ENCODE measurements at regions not wholly inside any gene's neighbourhood (a gene's known extent, or its start where the extent isn't known, plus 50 kb on each side); places are given as distances from the start of the nearest gene placed in this dataset.

DNA sequence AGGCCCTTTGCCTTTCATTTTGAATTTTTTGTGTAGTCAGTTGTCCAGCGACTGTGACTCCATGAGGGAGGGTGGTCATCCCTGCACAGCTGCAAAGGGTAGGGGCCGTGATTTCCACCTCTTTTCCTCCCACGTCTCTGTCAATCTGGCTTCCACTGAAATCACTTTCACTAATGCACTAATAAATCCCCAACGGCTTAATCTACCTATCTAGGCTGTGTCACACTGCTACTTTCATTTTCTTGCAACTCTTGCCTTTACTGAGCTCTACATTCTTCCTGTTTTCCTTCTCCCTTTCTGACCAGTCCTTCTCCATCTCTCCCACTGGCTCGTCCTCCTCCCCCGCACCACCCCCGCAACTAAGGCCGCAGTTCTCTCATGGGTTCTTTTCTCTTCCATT, 212.3 kb upstream of the FOXN3 start:
- DNase-seq (ENCODE audit: low read depth, low spot score) = no peak

GRCh38 chr14:89628521-89628920, 211.5 kb upstream of the FOXN3 start:
- DNase-seq (ENCODE audit: low read depth, low spot score) = no peak

- DNase-seq (ENCODE audit: low read depth, low spot score) = no peak
Measured at GRCh38 chr14:89626233-89626806, 209.3 kb upstream of the FOXN3 start.

- no peak for DNase-seq (ENCODE audit: low read depth, low spot score)
Measured at GRCh38 chr14:89625731-89626232, 208.7 kb upstream of the FOXN3 start.

DNA sequence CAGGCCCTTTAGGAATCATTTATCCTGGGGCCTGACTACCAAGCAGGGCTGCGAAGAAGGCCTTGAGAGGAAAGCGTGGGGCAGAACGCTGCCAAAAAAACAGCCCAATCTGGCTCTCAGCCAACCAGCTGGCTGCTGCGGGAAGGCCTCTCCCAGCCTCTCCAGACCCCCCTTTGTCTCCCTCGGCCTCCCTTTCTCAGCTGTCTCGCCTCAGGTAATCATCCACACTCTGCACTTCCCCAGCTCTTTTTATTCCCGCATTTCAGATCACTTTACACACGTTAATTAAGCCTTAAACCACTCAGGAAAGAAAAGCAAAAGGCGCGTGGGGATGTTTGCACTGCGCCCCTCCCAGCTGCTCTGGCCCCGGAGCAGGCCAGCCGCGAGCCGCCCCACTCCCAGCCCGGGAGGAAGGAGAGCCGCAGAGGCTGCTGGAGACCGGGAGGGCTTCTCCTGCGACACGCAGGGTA, 208.2 kb upstream of the FOXN3 start:
- DNase-seq (ENCODE audit: low read depth, low spot score) = no peak

GRCh38 chr14:89624500-89625156, 207.6 kb upstream of the FOXN3 start:
- no peak for DNase-seq (ENCODE audit: low read depth, low spot score)

- no peak for DNase-seq (ENCODE audit: low read depth, low spot score)
Measured at GRCh38 chr14:89621791-89622638, 205.0 kb upstream of the FOXN3 start.

GRCh38 chr14:89621009-89621421, 204.0 kb upstream of the FOXN3 start:
- DNase-seq (ENCODE audit: low read depth, low spot score) = no peak

DNA sequence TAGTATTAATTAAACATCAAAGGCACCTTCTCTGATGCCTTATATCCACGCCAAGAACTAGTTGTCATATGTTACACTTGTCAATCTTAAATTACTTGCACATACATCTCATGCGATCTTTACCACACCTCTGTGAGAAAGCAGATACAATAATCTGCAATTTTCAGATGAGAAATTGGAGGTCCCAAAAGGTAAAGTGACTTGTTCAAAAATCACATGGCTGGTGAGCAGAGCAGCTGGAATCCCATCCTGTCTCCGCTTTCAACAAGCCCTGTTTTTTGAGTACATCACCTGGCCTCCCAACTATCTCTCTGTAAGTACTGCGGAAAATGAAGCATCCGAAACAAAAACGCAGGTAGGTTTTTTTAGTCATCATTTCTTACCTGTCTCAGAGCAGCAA, 203.4 kb upstream of the FOXN3 start:
- DNase-seq (ENCODE audit: low read depth, low spot score) = no peak

DNA sequence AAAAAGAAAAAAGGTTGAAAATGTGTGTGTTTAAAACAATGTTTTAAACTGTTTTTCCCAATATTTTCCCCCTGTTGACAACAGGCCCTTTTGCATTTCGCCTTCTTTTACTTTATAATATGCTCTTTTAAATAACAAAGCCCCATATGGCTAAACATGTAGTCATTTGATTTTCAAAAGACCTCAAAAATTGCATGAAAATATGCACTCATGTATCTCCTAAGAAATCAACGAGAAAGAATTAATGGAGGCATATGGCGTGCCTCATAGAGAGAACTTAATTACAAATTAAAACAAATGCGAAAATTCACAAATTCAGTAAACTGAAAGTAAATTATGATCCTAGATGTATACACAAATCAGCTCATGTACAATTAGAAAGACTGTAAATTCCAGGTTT, 202.6 kb upstream of the FOXN3 start:
- no peak for DNase-seq (ENCODE audit: low read depth, low spot score)

DNA sequence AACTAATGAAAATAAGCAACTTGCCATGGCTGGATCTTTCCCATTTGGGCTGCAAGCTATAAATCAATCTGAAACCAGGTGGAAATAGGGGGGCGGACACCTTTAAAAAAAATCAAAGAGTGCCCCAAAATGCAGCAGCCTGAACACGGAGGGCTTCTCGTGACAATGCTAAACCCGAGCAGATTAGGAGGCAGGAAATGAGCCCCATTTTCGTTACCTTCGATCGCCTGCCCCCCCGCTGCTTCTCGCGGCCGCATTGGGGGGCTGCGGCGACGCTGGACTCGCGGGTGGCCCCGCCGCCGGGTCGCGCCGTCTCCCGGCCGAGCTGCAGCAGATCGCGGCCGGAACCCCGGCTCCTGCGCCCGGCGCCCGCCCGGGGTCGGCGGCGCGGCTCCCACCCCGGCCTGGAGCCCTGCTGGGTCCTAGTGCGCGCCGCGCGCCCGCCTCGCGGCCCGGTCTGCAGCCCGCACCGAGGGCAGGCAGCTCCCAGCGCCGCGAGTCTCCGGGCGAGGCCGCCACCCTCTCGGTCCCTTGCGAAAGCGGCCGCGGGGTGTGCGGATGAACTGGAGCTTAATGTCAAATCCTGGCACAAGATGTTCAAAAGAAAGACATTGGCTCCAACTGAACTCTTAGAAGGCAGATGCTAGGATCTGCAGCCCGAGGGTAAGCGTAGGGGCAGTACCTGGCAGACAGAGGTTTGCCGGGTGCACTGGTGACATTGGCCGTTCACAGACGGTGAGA, 201.9 kb upstream of the FOXN3 start:
- no peak for DNase-seq (ENCODE audit: low read depth, low spot score)

GRCh38 chr14:89618330-89618708, 201.3 kb upstream of the FOXN3 start:
- DNase-seq (ENCODE audit: low read depth, low spot score) = no peak

DNA sequence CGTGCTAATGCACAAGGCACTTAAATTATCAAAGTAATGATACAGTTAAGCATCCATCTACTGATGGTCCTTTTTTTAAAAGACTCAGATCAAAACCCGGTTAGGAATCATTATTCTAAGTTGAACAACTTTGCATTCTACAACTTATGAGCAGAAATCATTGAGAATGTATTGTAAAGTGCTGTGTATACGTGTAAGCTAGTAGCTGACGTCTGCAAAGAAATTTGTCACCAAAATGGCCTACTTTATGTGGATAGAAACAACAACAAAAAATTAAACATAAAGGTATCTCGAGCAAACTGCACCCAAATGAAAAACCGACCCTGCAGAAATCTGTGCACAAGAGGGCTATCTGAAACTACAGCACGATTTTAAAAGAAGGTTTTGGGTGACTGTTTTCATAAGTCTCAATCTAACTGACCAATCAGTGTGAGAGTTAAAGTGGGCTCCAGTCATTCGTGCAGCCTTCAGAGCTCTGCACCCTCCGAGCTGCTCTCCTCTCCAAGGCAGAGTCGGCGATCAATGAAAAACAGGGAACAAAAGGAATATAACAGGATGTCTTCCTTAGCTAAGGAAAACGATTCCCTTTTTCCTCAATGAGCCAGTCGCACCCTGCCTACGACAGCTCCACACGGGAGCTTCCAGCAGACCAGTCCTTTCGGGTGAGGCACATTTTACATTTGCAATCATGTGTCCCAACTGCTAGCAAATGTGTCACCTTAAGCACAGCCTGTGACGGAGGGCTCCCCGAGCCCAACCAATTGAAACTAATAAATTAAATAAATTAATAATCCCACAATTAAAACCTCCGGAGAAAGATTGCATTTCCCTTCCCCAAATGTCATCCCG, 200.7 kb upstream of the FOXN3 start:
- no peak for DNase-seq (ENCODE audit: low read depth, low spot score)

DNA sequence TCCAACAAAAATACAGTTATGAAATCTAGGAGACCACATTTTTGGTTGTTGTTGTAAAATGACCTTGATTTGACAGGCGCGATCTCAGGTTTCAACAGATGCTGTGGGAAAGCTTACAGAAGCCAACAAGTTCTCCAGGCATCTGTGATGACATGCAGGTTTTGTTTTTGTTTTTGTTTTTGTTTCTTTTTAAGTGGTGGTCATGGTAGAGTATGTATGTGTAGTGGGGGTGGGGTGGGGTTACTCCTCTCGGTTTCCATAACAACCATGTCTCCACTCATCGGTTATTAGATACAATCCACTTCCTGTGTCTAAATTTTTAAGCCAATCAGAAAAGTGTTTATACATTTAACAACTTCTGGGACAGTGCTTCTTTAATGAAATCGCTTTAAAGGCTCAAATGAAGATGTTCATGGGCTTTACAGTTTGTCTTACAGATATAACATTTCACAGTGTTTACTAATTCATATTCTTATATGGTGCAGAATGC, 199.9 kb upstream of the FOXN3 start:
- DNase-seq (ENCODE audit: low read depth, low spot score) = no peak

GRCh38 chr14:89616425-89616824, 199.4 kb upstream of the FOXN3 start:
- DNase-seq (ENCODE audit: low read depth, low spot score) = no peak

- DNase-seq (ENCODE audit: low read depth, low spot score) = no peak
Measured at GRCh38 chr14:89615421-89615820, 198.4 kb upstream of the FOXN3 start.

DNA sequence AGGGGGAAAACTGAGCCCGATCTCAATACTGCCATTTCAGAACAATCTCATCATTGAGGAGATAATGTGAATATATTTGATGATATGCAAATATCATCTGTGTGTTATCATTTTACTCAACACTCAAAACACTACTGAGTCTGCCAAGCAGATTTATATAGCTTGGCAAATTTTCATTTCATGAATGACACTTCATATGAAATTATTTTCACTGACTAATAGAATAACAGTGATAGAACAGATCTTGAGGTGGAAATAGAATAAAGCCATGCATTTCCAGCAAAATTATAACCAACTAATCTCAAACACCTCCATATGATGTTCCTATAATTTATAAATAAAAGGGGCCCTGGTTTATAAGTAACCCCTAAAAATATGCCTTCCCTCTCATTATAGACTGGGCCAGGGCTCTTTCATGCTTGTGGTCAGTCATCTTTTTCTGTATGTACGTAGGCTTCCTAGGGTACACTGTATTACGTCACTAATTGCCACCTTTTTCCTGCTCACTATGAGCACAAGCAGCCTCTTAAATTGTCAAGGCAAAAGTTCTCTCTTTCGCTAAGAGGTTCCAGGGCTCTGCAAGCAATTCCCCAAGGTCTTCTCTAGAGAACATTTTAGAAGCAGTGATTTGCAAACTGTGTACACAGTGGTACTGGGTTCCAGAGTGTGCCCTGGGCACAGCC, 197.1 kb upstream of the FOXN3 start:
- DNase-seq (ENCODE audit: low read depth, low spot score) = no peak

GRCh38 chr14:89613260-89614008, 196.4 kb upstream of the FOXN3 start:
- DNase-seq (ENCODE audit: low read depth, low spot score) = no peak

DNA sequence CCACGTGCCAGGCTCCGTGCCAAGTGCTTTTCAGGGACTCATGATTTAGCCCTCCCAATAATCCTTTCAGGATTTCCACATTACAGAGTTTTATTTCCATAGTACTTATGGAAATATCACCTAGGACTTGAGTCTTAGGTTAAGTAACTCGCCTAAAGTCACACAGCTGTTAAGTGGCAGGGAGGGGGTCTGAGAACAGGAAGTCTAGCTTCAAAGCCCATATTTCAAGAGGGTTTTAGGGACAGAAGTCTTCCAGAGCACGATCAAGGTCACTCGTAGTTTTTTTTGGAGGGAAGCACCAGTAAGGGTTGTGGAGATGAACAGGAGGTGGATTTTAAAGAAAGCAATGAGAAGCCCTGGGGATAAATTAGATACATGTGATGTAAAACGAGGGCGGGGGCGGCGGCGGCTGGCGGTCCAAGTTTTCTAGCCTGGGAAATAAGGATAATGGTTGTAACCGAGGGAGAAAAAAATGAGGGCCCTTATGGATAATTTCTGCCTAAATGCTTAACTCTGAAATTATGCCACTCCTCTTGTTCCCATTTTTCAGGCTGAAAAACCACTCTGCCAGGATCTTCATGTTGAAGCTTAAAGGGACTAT, 192.6 kb upstream of the FOXN3 start:
- DNase-seq (ENCODE audit: low read depth, low spot score) = no peak
